Astrocyte of the spinal cord (primary cell): ENCODE measurements at regions not wholly inside any gene's neighbourhood (a gene's known extent, or its start where the extent isn't known, plus 50 kb on each side); places are given as distances from the start of the nearest gene placed in this dataset.
A peak's percentile ranks its signal among the peaks of the same experiment; 100 is the strongest.

ENCODE experiments used
- DNase-seq: peaks from one replicate; pipeline ENCODE4 v3.0.0; 2011; ENCODE audit warnings: low read depth, low spot score
- H3K4me3 ChIP-seq: 2 replicates; pipeline ENCODE4 v1.5.1; 2011; ENCODE audit warnings: low read depth, mild to moderate bottlenecking, low read length, moderate library complexity
- CTCF ChIP-seq: IDR thresholded peaks from 2 replicates; pipeline ENCODE4 v1.5.1; 2012; ENCODE audit warnings: low read depth, mild to moderate bottlenecking, low read length, inconsistent platforms
- in situ Hi-C: cut with HindIII; loops from 2 replicates; pipeline ENCODE4 v1.10.0; 2017; ENCODE audit warnings: low sequenced_read_pairs

- DNase-seq, result peak; percentile 99
- in situ Hi-C loops, result no loop called here
- no peak for TF ChIP-seq CTCF
- no peak overlapping the region for H3K4me3 ChIP-seq
Observed at GRCh38 chr5:28523888-28524635, 1485.7 kb upstream of the CDH9 start.

- no peak for DNase-seq
- in situ Hi-C loops, result no loop called here
- H3K4me3 ChIP-seq, result no peak overlapping the region
- TF ChIP-seq CTCF, result no peak
Observed at GRCh38 chr5:28523416-28523815, 1485.0 kb upstream of the CDH9 start.

- in situ Hi-C loops, result no loop called here
- DNase-seq, result no peak
- H3K4me3 ChIP-seq, result no peak overlapping the region
- TF ChIP-seq CTCF, result no peak
Observed at GRCh38 chr5:28517691-28518090, 1479.3 kb upstream of the CDH9 start.

- DNase-seq, result peak; percentile 74
- no peak overlapping the region for H3K4me3 ChIP-seq
- in situ Hi-C loops, result no loop called here
- no peak for TF ChIP-seq CTCF
Observed at GRCh38 chr5:28516722-28517121, 1478.3 kb upstream of the CDH9 start.

- no peak for DNase-seq
- TF ChIP-seq CTCF, result no peak
- in situ Hi-C loops, result no loop called here
- no peak overlapping the region for H3K4me3 ChIP-seq
Observed at GRCh38 chr5:28512648-28513047, 1474.3 kb upstream of the CDH9 start.

- no peak for DNase-seq
- in situ Hi-C loops, result no loop called here
- H3K4me3 ChIP-seq, result no peak overlapping the region
- TF ChIP-seq CTCF, result no peak
Observed at GRCh38 chr5:28505121-28505520, 1466.7 kb upstream of the CDH9 start.
